HG03045 (cell line): ENCODE measurements at regions not wholly inside any gene's neighbourhood (a gene's known extent, or its start where the extent isn't known, plus 50 kb on each side); places are given as distances from the start of the nearest gene placed in this dataset.

Source experiments
- ATAC-seq: cut with Tn5 transposase; IDR thresholded peaks from one replicate; pipeline ENCODE4 v1.9.1; 2021; ENCODE audit warnings: mild to moderate bottlenecking, moderate library complexity; ENCODE audit not compliant: unreplicated experiment

GRCh38 chr11:79600711-79601110 is 159.9 kb upstream of the TENM4 start:
- ATAC-seq: no peak

GRCh38 chr11:79594834-79595233 is 154.0 kb upstream of the TENM4 start:
- no peak for ATAC-seq

- ATAC-seq: no peak
Measured at GRCh38 chr11:79592824-79593223, 152.0 kb upstream of the TENM4 start.

- no peak for ATAC-seq
Measured at GRCh38 chr11:79592406-79592805, 151.6 kb upstream of the TENM4 start.

- ATAC-seq: no peak
Measured at GRCh38 chr11:79582434-79582833, 141.6 kb upstream of the TENM4 start.

GRCh38 chr11:79579063-79579462 is 138.2 kb upstream of the TENM4 start:
- no peak for ATAC-seq

- ATAC-seq: no peak
Measured at GRCh38 chr11:79578116-79578515, 137.3 kb upstream of the TENM4 start.

GRCh38 chr11:79575701-79576100 is 134.9 kb upstream of the TENM4 start:
- no peak for ATAC-seq

GRCh38 chr11:79570104-79570503 is 129.3 kb upstream of the TENM4 start:
- ATAC-seq: no peak

GRCh38 chr11:79564288-79564925 is 123.6 kb upstream of the TENM4 start:
- ATAC-seq: no peak

- ATAC-seq: no peak
Measured at GRCh38 chr11:79561496-79561895, 120.7 kb upstream of the TENM4 start.

- no peak for ATAC-seq
Measured at GRCh38 chr11:79550809-79551208, 110.0 kb upstream of the TENM4 start.

- ATAC-seq: no peak
Measured at GRCh38 chr11:79547256-79547655, 106.4 kb upstream of the TENM4 start.

- ATAC-seq: no peak
Measured at GRCh38 chr11:79546351-79546750, 105.5 kb upstream of the TENM4 start.

GRCh38 chr11:79544361-79544760 is 103.5 kb upstream of the TENM4 start:
- no peak for ATAC-seq

- ATAC-seq: no peak
Measured at GRCh38 chr11:79543101-79543500, 102.3 kb upstream of the TENM4 start.

- ATAC-seq: no peak
Measured at GRCh38 chr11:79541466-79541865, 100.6 kb upstream of the TENM4 start.

GRCh38 chr11:79538775-79539174 is 97.9 kb upstream of the TENM4 start:
- ATAC-seq: no peak

GRCh38 chr11:79536155-79536917 is 95.5 kb upstream of the TENM4 start:
- no peak for ATAC-seq

GRCh38 chr11:79535606-79536005 is 94.8 kb upstream of the TENM4 start:
- ATAC-seq: no peak

GRCh38 chr11:79525257-79525656 is 84.4 kb upstream of the TENM4 start:
- no peak for ATAC-seq

GRCh38 chr11:79522626-79523025 is 81.8 kb upstream of the TENM4 start:
- no peak for ATAC-seq

GRCh38 chr11:79520086-79520485 is 79.3 kb upstream of the TENM4 start:
- ATAC-seq: no peak
